ENCODE measurements at regions not wholly inside any gene's neighbourhood (a gene's known extent, or its start where the extent isn't known, plus 50 kb on each side); places are given as distances from the start of the nearest gene placed in this dataset.
"Not testable (repeated sequence)": the region's sequence is repeated elsewhere in the genome, so short reads cannot be mapped to it uniquely, and the experiment has no call there.

DNA sequence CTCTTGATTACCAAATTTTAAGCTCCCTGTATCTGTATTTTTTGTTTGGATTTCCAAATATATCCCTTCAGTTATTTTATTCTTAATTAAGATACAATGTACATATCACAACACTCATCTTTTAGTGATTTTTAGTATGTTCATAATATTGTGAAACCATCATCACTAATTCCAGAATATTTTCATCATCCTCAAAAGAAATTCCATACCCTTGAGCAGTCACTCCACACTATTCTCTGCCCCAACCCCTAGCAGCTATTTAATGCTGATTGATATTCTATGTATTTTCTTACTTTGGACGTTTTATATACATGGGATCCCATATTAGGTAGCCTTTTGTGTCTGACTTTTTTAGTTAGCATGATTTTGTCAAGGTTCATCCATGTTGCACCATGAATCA, 127.4 kb upstream of the SLC8A1 start:
- peak in 1 of 3 donors; percentile 13 for DNase-seq

DNA sequence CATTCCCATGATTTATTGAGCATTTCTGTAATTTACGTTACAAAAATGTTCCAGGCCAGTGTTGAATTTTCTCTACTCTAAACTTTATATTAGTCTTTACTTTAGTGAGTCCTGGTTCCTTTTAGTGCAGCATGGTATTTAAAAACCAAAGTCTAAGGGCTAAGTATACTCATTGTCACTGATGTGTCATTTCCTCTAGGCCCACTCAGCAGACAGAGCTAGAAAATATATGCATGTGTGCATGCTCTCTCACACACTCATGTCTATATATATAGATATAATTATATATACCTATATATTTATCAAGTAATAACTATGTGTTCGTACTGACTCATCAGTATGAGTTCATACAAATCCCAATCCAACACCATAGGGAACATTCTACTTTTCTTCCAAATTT, 132.5 kb upstream of the SLC8A1 start:
- peak in 1 of 3 donors; percentile 28 for DNase-seq

DNA sequence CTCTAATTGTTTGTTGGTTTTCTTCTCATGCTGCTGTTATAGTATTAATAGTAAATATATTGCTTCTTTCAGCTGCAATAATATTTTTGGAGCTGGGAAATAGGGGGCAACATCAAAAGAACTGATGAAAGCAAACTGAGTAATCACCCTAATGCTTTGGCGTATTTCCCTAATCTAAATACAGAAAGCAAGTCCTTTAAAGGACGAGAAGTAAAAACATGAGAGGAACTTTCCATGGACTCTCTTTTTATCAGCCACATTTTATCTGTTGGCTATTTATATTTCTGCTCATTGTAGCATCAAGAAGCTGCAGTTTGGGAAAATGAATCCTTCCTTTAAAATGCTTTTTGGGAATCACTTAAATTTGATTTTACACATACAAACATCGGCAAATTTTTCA, 139.9 kb upstream of the SLC8A1 start:
- no peak for DNase-seq

DNA sequence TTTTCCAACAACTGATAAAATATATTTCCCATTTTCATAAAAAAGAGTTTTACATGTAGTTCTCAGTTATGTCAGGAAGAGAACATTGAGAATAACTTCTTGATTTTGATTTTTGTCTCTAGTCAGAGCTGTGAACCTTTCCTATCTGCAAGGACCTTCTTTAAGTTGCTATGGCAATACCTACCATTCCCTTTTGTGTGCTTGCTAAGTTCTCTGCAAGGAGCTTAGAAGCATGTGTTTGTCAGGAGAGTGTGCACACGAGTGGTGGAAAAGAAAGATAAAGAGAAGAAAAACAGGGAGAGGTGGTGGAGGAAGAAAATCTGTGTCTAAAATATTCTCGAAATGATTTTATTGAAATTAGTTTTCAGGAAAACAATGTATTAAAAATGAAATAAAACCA, 140.3 kb upstream of the SLC8A1 start:
- no peak for DNase-seq

DNA sequence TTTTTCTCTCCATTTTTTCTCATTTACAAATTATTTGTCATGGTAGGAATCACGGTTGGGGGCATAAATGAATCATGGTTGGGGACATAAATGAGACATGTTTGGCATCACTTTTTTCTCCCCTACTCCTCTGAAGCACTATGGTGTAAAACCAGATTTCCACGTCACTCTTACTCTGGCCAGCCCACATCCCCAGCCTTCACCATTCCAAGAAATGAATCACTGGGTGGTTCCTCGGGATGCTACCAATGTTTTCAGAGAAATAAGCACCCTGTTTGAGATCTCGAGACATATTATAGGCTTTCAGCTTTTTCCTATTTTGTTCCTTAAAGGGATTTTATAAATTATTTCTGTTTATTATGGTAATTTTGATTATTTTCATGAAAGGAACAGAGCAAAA, 155.0 kb upstream of the SLC8A1 start:
- no peak for DNase-seq

DNA sequence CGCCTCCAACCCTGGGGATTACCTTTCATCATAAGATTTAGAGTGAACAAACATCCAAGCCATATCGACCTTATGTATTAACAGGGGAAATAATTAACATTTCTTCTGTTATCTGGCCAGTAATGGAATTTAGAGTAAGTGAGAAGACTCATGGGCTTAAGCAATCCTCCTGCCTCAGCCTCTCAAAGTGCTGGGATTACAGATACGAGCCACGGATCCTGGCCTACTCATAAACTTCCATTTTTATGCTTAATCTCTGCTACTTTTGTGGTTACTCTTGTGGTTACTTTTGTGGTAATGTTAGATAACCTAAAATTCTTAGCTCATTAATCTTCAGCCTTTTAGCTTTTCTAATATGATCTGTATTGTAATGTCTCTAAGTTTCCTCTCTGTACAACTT, 159.3 kb upstream of the SLC8A1 start:
- no peak for DNase-seq

DNA sequence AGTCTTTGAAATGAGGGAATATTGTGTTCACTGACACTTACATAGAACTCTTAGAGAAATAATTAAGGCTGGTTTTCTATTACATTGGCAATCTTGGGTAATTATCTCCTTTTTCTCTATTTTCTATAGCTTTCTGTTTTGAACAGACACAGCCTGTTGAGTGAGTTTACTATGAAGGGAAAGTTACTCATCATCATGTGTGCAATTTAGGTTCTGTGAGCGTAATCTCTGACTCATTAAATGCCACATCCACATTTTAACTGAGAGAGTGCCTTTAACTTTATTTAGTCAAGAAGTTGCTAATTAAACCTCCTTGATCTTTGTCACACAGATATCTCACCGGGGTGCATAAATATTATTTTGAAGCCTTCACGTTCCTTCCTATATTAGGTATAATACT, 174.0 kb upstream of the SLC8A1 start:
- peak in 1 of 3 donors; percentile 37 for DNase-seq

DNA sequence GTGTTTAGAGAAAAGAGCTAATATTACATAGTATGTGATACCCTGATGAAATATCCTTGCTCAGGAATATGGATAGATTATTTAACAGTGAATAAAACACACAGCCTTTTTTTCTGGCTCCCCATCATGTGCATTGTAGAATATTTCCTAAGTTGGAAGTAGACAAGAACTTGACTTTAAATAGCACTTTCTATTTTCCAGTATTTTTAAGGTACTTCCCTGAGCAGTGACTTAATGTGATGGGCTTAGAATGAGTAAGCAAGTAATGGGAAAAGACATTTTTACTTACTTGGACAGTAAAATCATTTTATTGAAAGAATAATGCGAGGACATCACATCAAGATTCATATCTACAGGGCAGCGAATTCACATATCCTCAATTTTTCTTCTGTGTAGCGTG, 176.7 kb upstream of the SLC8A1 start:
- DNase-seq, result no peak

DNA sequence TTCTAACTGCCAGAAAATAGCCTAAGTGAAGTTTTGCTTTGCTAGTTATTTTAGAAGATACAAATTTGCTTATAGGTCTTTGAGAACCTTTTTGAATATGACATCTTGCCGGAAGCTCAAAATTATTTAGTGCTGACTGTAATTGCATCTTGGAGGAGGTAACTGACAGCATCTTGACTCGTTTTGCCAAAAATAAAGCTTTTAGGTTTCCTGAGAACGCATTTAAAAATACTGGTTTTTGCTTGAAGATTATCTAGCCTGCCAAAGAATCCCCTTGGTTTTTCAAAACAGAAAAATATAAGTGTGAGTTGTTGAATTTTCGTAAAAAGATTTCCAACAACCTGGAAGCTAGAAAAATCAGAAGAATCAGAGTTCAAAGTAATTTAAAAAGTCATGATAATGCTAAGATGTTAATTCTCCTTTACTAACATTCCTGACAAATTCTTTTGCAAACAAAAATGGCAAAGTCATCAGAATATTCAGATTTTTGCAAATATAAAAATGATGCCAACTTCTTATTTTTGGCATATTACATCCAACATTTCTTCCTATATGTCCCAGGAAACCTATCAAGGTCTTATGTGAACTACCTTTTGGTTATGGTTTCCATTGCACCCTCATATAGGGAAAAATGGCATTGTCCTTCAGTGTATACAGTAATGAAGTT, 178.0 kb upstream of the SLC8A1 start:
- DNase-seq, result no peak

DNA sequence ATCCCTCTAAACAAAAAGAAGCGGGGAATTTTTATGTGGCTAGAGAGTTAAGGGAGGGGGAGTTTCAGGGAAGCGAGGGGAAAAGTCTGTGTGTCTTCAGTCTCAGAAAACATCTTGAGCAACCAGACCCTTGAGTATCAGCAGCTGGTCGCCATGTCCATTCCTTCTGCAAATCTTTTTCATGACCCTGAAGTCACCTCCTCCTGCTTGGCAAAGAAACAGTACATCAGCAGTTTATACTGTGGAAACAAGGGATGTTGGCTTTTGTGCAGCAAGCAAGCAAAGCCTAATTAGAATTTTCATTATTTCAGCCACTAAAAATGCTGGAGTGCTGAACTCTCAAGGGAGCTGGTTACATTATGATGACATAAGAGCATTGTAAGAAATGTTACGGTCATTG, 187.4 kb upstream of the SLC8A1 start:
- peak; percentile 35 to 83 (median 46) for DNase-seq

DNA sequence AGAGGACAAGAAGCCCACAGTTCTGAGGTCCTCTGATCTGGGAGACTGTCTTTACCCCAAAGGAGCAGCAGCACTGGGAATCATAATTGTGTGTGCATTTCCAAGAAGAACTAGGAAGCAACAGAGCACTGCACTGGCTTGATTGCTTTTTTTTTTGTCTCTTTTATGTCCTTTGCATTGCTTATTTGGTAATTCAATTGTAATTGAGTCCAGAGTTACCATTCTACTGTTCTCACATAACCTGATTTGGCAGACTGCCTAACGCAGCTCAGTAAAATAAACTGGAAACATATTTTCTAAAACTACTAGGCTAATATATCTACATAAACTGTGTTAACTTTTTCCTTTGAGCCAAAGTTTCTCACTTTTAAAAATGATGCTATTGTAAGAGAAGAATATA, 190.3 kb upstream of the SLC8A1 start:
- DNase-seq, result peak in 1 of 3 donors; percentile 30

DNA sequence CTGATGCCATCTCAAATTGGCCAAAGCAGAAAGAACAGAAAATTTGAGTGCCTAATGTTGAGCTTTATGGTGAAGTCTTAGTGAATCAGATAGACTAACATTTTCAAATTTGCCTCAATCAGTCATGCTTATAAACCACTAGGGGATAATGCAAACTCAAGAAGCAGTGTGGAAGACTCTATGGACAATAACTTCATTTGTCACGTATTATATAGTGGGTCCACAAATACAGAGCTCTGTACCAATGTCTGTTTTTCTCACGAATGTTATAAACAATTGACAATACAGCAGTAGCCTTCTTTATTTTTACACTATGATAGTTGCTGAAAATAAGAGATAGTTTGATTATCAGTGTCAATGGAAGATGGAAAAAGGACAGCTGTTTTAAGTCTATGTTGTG, 190.8 kb upstream of the SLC8A1 start:
- no peak for DNase-seq

DNA sequence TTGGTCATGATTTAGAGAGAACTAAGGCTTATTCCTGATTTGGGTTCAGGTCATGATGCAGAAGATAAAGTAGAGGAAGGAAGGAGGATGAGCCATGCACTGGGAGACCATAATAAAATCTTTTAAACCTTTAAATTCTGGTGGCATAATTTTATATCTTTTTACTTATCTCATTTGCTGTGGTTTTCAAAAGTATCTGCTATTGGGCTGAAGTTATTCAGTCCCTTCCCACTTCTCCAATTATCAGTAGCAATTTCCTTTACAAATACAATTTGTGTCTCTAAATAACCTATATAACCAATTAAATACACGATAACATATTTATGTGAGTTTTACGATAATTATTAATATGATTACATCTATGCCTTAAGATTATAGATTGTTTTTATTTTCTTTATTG, 194.8 kb upstream of the SLC8A1 start:
- DNase-seq, result no peak

DNA sequence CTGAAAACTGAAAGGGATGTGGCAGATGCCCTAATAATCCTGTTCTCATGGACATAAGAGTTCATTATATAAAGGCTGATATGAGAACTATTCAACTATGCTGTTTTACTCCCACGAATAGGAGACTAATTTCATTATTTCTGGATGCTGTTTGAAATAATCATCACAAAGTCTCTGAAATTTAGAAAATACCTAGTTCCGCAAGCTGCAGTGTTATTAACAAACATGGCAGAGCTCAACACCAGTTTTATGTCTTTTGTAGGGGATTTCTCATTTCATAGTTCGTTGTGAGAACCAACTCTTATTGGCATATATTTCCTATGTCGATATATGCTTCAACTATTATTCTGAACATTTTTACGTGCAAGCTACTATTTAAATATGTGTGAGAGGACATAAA, 200.3 kb upstream of the SLC8A1 start:
- no peak for DNase-seq

DNA sequence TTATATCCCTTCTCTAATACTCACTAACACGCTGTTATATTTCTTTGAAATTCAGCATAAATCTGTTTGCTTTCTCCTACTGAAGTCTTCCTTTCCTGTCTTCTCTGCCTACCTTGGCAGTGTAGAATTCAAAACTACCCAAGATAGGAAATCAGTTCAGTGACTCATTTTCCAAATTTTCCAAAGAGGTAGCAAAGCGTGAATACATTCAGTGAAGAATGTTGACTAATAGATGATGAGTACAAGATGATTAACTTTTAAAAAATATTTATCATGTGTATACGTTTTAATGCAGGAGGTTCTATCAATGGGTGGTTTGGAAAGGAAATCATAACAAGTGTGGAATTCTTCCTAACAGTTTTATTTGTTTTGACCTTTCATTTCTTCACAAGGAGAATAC, 201.9 kb upstream of the SLC8A1 start:
- DNase-seq, result no peak

DNA sequence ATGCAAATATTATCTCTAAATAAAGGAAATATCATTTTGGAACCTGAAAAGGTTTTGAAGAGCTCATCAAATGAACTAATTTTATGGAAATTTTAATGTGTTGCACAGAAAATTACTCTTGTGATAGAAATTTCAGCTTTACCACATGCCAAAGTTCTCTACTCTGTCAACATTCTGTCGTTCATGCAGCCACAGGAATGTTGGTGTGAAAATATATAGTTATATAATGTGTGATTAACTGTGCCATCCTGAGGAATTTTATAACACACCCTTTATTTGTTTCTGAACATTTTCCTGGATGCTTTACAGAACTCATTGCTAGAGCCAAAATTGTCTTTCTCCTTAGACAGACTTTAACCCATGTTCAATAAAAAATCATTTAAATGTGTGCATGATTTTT, 202.5 kb upstream of the SLC8A1 start:
- no peak for DNase-seq

DNA sequence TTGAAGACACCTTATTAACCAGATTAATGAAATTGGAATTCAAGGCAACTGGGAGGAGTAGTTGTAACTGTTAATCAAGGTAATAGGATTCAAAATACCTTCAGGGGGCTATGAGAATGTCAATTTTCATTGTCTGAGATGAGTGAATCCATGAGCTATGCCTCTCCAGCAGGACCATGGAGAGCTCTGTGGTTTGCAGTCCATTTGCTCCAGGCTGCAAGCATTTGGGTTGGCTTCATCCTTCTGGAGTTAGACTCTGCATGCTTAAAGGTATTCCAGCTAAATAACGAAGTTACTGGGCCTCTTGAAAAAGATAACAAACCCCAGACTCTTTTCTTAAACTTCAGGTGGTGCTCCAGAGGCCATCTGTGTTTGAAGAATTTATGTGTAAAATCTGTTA, 207.1 kb upstream of the SLC8A1 start:
- DNase-seq, result peak in 2 of 3 donors; percentile 48 to 72

DNA sequence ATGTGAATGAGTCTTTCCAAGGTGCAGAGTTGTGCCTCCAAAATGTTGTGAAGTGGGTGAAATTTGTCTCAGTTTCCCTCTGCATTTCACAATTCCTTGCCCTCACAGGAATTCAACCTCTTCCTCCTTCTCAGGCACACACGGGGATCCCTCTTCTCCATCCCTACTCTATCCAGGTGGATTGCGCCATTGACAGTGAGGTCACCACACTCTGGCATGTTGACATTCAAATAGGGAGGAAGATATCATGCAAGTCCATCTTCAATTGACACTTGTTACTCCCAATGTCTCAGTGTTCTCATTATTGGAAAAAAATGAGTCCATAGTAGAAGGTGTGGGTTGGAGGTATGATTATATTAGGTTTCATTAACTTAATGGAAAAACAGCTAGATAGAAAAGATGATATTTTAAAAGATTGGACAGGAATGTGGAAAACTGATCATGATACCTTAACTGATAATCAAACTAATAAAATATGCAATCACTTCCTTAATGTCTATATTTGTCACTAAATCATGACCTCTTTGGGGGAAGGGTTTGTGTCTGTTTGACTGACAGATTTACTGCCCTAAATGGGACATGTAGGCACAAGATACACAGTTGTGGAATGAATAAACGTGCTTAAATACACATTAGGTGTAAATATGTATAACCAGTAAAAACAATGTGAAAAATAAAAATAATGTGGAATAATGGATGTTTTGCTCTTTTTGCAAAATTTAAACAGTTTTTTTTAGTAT, 213.8 kb upstream of the SLC8A1 start:
- DNase-seq, result no peak

DNA sequence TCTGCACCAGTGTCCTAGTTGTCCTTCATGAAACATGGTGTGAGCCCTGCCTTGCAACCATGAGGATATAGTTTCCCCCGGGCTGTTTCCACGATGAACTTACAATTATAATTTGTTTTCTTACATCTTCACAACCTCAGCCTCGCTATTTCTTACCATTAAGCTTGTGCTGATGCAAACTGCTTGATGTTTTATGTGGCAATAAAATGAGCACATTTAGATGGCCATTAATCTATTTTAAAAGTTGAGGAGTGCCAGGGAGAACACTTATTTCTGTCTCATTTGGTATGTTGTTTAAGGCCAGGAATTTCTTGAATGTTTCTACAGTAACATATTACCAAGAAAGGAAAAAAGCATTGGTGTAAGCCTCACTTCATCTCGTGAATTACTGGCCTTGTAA, 214.5 kb upstream of the SLC8A1 start:
- no peak for DNase-seq

DNA sequence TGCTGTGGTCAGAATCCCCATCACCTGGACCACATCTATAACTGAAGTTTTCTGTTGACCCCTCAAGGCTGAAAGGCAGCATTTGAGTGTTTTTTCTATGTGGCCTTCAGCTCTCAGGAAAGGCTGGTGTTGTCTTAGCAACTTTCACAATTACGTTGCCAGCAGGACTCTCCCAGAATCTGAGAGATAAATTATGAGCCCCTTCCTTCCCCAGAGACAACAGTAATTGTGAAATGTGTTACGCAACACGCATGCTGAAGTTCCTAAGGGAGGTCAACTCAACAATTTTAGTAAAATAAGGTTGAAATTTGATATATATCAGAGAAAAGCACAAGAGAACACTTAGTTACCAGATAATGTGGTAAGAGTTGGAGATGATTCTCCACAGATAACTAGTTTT, 216.5 kb upstream of the SLC8A1 start:
- no peak for DNase-seq

DNA sequence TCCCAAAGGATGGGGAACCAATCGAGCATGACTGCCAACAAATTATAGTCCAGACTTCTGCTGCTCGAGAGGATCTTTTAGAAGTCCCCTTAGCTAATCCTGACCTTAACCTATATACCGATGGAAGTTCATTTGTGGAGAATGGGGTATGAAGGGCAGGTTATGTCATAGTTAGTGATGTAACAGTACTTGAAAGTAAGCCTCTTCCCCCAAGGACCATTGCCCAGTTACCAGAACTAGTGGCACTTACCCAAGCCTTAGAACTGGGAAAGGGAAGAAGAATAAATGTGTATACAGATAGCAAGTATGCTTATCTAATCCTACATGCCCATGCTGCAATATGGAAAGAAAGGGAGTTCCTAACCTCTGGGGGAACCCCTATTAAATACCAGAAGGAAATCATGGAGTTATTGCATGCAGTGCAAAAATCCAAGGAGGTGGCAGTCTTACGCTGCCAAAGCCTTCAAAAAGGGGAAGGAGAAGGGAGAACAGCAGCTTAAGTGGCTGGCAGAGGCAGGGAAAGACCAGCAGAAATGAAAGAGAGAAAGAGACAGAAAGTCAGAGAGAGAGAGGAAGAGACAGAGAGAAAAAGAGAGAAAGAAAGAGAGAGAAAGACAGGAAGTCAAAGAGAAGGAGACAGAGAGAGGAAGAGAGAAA, 224.4 kb upstream of the SLC8A1 start:
- not testable (repeated sequence) for DNase-seq

DNA sequence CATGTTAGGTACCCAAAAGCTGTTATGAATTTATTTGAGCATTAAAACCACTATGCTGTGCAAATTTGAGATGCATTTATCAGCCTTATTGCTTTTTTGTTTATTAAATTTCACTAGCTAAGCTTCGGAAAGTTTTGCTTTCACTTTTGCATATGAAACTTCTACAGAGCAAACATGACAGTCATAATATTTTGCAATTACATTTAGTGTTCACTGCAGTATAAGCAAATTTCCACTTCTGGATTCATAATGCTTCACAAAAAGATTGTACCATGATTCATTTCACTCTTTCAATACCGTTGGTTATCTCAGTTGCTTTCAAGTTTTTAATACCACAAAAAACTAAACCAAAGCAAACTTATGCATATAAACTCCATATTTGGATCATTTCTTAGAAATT, 228.7 kb upstream of the SLC8A1 start:
- no peak for DNase-seq

DNA sequence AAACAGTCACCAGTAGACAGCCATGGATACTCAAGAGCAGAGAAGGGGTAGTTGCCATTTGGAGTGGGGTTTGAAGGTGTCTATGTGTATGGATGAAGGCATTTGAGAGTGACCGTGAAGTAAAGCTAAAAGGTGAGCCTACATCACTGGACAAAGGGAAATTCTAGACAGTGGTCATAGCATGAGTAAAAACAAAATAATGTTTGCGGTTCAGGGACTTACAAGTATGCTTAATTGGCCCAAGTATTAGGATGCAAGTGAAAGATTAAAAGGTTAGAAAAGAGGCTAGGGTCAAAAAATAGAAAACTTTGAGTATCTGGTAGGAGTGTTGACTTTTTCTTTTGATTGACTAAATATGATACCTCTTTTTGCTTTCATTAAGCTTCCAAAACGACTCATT, 238.1 kb upstream of the SLC8A1 start:
- no peak for DNase-seq
